B cell (primary cell): ENCODE measurements at regions not wholly inside any gene's neighbourhood (a gene's known extent, or its start where the extent isn't known, plus 50 kb on each side); places are given as distances from the start of the nearest gene placed in this dataset.
"Not testable (repeated sequence)": the region's sequence is repeated elsewhere in the genome, so short reads cannot be mapped to it uniquely, and the experiment has no call there.

ENCODE experiments used
- ATAC-seq: fragments of 200-7000 bp; cut with Tn5 transposase; one replicate; pipeline ENCODE4 v1.10.0; 2021; ENCODE audit warnings: low read depth, mild to moderate bottlenecking, moderate number of reproducible peaks, moderate library complexity
- CTCF ChIA-PET: fragments of 350-600 bp; sonication (Branson Sonifier 250); formaldehyde crosslinking; loops from one replicate; lab custom pipeline; 2021; ENCODE audit warnings: antibody characterized with exemption, inconsistent platforms; lab: Charles Lee
- POLR2A ChIA-PET: fragments of 350-600 bp; sonication (Branson Sonifier 250); formaldehyde crosslinking; loops from one replicate; lab custom pipeline; 2021; ENCODE audit warnings: antibody characterized with exemption; lab: Charles Lee
- DNase-seq: peaks from one replicate; pipeline ENCODE4 v3.0.0; 2013
- H2AFZ ChIP-seq: 2 replicates; pipeline ENCODE4 v1.6.1; 2012; ENCODE audit warnings: mild to moderate bottlenecking, low read depth, low read length; ENCODE audit not compliant: insufficient read depth, poor library complexity, severe bottlenecking
- H3K27ac ChIP-seq, 2 donors: 1 replicate in 1 of 2; 2 replicates in 1 of 2; pipeline ENCODE4 v1.5.1; 2012 to 2013; ENCODE audit warnings: low read length in 2 of 2, mild to moderate bottlenecking in 2 of 2, moderate library complexity in 1 of 2
- H3K27me3 ChIP-seq, 4 experiments: fragments of 200-600 bp in 1 of 4; sonication (generic) in 1 of 4; replicated peaks in 1 of 4; 1 replicate in 2 of 4; 2 replicates in 2 of 4; pipeline versions ENCODE4 v1.6.1 to v1.7.0; 2013 to 2016; ENCODE audit warnings: low read length in 3 of 4, mild to moderate bottlenecking in 2 of 4, mixed read lengths in 1 of 4, moderate library complexity in 1 of 4; ENCODE audit not compliant: insufficient read depth in 4 of 4, control insufficient read depth in 3 of 4; ENCODE audit errors: control extremely low read depth in 1 of 4
- H3K36me3 ChIP-seq, 2 experiments: replicated peaks in 1 of 2; 1 replicate in 1 of 2; 2 replicates in 1 of 2; pipeline versions ENCODE4 v1.6.1 to v1.7.1; 2013; ENCODE audit warnings: low read length in 1 of 2; ENCODE audit not compliant: insufficient read depth in 2 of 2, control insufficient read depth in 1 of 2; ENCODE audit errors: control extremely low read depth in 1 of 2, extremely low read depth in 1 of 2
- H3K4me1 ChIP-seq, 2 donors: fragments of 200-600 bp in 1 of 2; sonication (generic) in 1 of 2; 1 replicate in 1 of 2; 2 replicates in 1 of 2; pipeline versions ENCODE4 v1.5.1 to v1.6.1; 2013 to 2017; ENCODE audit warnings: low read length in 2 of 2; ENCODE audit not compliant: control insufficient read depth in 2 of 2, insufficient read depth in 2 of 2
- H3K4me2 ChIP-seq: replicated peaks from 2 replicates; pipeline ENCODE3; 2012; ENCODE audit warnings: mild to moderate bottlenecking, low read depth, low read length; ENCODE audit not compliant: poor library complexity, severe bottlenecking
- H3K4me3 ChIP-seq, 5 experiments: fragments of 200-600 bp in 1 of 5; sonication (generic) in 1 of 5; 1 replicate in 3 of 5; 2 replicates in 2 of 5; pipeline versions ENCODE4 v1.5.1 to v1.7.0; 2011 to 2016; ENCODE audit warnings: low read length in 4 of 5, mild to moderate bottlenecking in 4 of 5, low read depth in 2 of 5, control low read depth in 1 of 5, moderate library complexity in 1 of 5; ENCODE audit not compliant: insufficient read depth in 1 of 5; ENCODE audit errors: control extremely low read depth in 1 of 5, extremely low read depth in 1 of 5
- H3K79me2 ChIP-seq: fragments of 200-600 bp; sonication (generic); one replicate; pipeline ENCODE4 v1.6.0; 2016; ENCODE audit warnings: low read length; ENCODE audit not compliant: control insufficient read depth, insufficient read depth
- H3K9ac ChIP-seq: fragments of 200-600 bp; sonication (generic); 2 replicates; pipeline ENCODE4 v1.6.1; 2017; ENCODE audit warnings: mild to moderate bottlenecking, low read length, moderate library complexity
- H3K9me3 ChIP-seq, 3 donors: one replicate each; pipeline versions ENCODE4 v1.6.1 to v1.7.1; 2013; ENCODE audit warnings: low read length in 2 of 3; ENCODE audit not compliant: control insufficient read depth in 2 of 3, insufficient read depth in 1 of 3; ENCODE audit errors: control extremely low read depth in 1 of 3
- H4K20me1 ChIP-seq: 2 replicates; pipeline ENCODE4 v1.6.0; 2012; ENCODE audit warnings: mild to moderate bottlenecking, low read length; ENCODE audit not compliant: insufficient read depth, control insufficient read depth, poor library complexity, severe bottlenecking
- H3K27ac Mint-ChIP-seq: one replicate; pipeline ENCODE4 v1.8.0; 2021; ENCODE audit warnings: mixed read lengths
- H3K27me3 Mint-ChIP-seq: one replicate; pipeline ENCODE4 v1.8.0; 2021; ENCODE audit warnings: mixed read lengths
- H3K4me1 Mint-ChIP-seq: one replicate; pipeline ENCODE4 v1.8.0; 2021; ENCODE audit warnings: mixed read lengths
- H3K4me3 Mint-ChIP-seq: one replicate; pipeline ENCODE4 v1.8.0; 2021; ENCODE audit warnings: mixed read lengths
- H3K9me3 Mint-ChIP-seq: one replicate; pipeline ENCODE4 v1.8.0; 2022; ENCODE audit warnings: mixed read lengths; ENCODE audit not compliant: insufficient read depth
- EZH2 ChIP-seq: IDR thresholded peaks from 2 replicates; pipeline ENCODE4 v1.6.1; 2012; ENCODE audit warnings: borderline replicate concordance, low read depth, mild to moderate bottlenecking, moderate library complexity, low read length; ENCODE audit not compliant: insufficient read depth, poor library complexity, severe bottlenecking
- WGBS: methylation state at CpG from one replicate; pipeline ENCODE4 v1.1.5; 2013; ENCODE audit warnings: missing lambda C conversion rate; ENCODE audit not compliant: insufficient coverage; 5-methylcytosine and 5-hydroxymethylcytosine counted together
- intact Hi-C: fragments of 100-400 bp; cut with micrococcal nuclease; formaldehyde crosslinking; loops from one replicate; pipeline ENCODE4 v1.10.0; 2022

DNA sequence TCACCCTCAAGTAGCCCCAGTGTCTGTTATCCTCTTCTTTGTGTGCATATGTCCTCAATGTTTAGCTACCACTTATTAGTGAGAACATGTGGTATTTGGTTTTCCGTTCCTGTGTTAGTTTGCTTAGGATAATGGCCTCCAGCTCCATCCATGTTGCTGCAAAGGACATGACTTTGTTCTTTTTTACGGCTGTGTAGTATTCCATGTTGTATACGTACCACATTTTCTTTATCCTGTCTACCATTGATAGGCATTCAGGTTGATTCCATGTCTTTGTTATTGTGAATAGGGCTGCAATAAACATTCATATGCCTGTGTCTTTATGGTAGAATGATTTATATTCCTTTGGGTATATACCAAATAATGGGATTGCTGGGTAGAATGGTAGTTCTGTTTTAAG, 219.1 kb downstream of the CDCA7 start:
- H3K9ac ChIP-seq, H3K4me1 ChIP-seq, H3K27me3 ChIP-seq, H3K4me3 Mint-ChIP-seq, DNase-seq, CTCF ChIA-PET, H3K9me3 Mint-ChIP-seq, H3K4me2 ChIP-seq, H3K36me3 ChIP-seq, H3K27ac Mint-ChIP-seq, H3K4me3 ChIP-seq, H3K4me1 Mint-ChIP-seq, ATAC-seq, H3K27ac ChIP-seq, H3K79me2 ChIP-seq, H3K27me3 Mint-ChIP-seq, H2AFZ ChIP-seq, H3K9me3 ChIP-seq, H4K20me1 ChIP-seq, POLR2A ChIA-PET: not testable (repeated sequence)
- intact Hi-C loops = loop anchor here (5.0 kb wide), 1 partner anchor 769 kb away; no protein-coding TSS in a partner anchor
- WGBS = no CpG with 5 or more reads among the region's 3 CpGs

DNA sequence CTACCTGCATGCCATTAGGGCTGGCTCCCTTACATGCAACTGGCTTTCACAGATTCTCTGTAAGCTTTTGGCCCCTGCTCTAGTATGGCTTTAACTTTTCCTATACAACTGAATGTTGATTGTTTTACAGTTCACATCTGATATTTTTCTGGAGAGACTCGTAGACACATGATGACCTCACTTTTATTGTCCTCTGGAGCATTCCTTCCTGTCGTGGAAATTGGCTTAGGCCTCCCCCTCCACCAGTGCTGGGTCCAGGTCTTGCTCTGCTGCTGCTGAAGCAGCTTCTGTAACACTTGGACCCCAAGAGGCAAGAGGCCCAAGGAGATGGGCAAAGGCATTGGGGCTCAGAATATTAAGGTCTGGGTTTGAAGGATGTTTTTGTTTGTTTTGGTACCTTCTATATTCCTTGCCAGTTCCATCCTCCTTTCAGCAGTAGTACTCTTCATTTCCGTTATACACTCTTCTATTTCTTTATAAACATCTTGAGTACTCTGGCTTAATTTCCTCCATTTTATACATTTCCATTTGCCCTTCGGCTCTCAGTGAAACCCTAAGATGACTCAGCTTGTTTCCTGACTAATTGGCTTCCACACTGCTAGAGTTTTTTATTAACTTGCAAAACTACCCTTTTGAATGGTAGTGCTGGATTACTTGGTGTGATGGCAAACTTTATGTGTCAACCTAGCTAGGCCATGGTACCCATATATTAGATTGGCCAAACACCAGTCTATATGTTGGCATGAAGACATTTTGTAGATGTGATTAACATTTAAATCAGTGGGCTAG, 219.8 kb downstream of the CDCA7 start:
- Mint-ChIP-seq H3K4me1 (peaks cover 5% of the 10 kb centered on the region), H3K4me3 (no peak overlapping the region), H3K27ac (no peak overlapping the region), H3K9me3 (no peaks in the 10 kb centered on the region), H3K27me3 (peaks cover 3% of the 10 kb centered on the region)
- DNase-seq (no peak), ATAC-seq (no peak)
- intact Hi-C loops = loop anchor here (5.0 kb wide), 1 partner anchor 768 kb away; no protein-coding TSS in a partner anchor
- peaks cover 4 to 6% of the 10 kb centered on the region in 2 donors for H3K4me1 ChIP-seq
- H2AFZ ChIP-seq = no peak overlapping the region
- H3K27me3 ChIP-seq = no peaks in the 10 kb centered on the region
- H3K9ac ChIP-seq = no peak overlapping the region
- H3K36me3 ChIP-seq = no peaks in the 10 kb centered on the region
- no peaks in the 10 kb centered on the region for H4K20me1 ChIP-seq
- TF ChIP-seq EZH2 = no peak
- H3K4me2 ChIP-seq = no peak overlapping the region
- no peaks in the 10 kb centered on the region for H3K79me2 ChIP-seq
- no peak overlapping the region for H3K4me3 ChIP-seq
- H3K9me3 ChIP-seq = no peaks in the 10 kb centered on the region
- H3K27ac ChIP-seq = no peak overlapping the region
- ChIA-PET CTCF (interaction anchor here (0.6 kb wide), 1 partner anchor 876 kb away, joined by 3 read pairs; no protein-coding TSS in a partner anchor), POLR2A (no interaction called here)
- 80% methylated on average over 1 of the region's 4 CpGs for WGBS
